GM12878 (cell line): ENCODE measurements at regions not wholly inside any gene's neighbourhood (a gene's known extent, or its start where the extent isn't known, plus 50 kb on each side); places are given as distances from the start of the nearest gene placed in this dataset.

ENCODE experiments used
- BCL11A ChIP-seq: IDR thresholded peaks from 2 replicates; pipeline ENCODE4 v1.6.1; 2011; ENCODE audit warnings: low read depth, low read length
- BMI1 ChIP-seq: fragments of 450-650 bp; IDR thresholded peaks from 2 replicates; pipeline ENCODE4 v1.6.1; 2016; ENCODE audit warnings: mild to moderate bottlenecking, moderate library complexity, borderline replicate concordance
- CUX1 ChIP-seq: IDR thresholded peaks from 2 replicates; pipeline ENCODE4 v1.6.1; 2012; ENCODE audit warnings: improper control_type of control experiment, low read depth, low read length; ENCODE audit not compliant: insufficient replicate concordance
- E4F1 ChIP-seq: fragments of 450-650 bp; IDR thresholded peaks from 2 replicates; pipeline ENCODE4 v1.6.1; 2018; ENCODE audit warnings: borderline replicate concordance, mild to moderate bottlenecking; ENCODE audit not compliant: partially characterized antibody
- GABPA ChIP-seq: IDR thresholded peaks from 2 replicates; pipeline ENCODE4 v1.6.1; 2014; ENCODE audit warnings: antibody characterized with exemption, low read depth, mild to moderate bottlenecking, inconsistent platforms
- IRF3 ChIP-seq: fragments of 450-650 bp; IDR thresholded peaks from 2 replicates; pipeline ENCODE4 v1.6.1; 2014; ENCODE audit warnings: mild to moderate bottlenecking
- NR2C2 ChIP-seq: IDR thresholded peaks from 2 replicates; pipeline ENCODE4 v1.6.1; 2011; ENCODE audit warnings: borderline replicate concordance, low read depth; ENCODE audit not compliant: control insufficient read depth, insufficient read length
- SMARCA5 ChIP-seq: fragments of 450-650 bp; IDR thresholded peaks from 2 replicates; pipeline ENCODE4 v1.6.1; 2017; ENCODE audit warnings: mild to moderate bottlenecking
- SPI1 ChIP-seq: IDR thresholded peaks from 2 replicates; pipeline ENCODE4 v1.6.1; 2011; ENCODE audit warnings: low read depth, mild to moderate bottlenecking, low read length, moderate library complexity, borderline replicate concordance; ENCODE audit not compliant: insufficient read depth
- SREBF2 ChIP-seq: IDR thresholded peaks from 2 replicates; pipeline ENCODE4 v1.6.1; 2012; ENCODE audit warnings: mild to moderate bottlenecking, low read length
- STAT3 ChIP-seq: IDR thresholded peaks from 2 replicates; pipeline ENCODE4 v1.6.1; 2011; ENCODE audit warnings: low read depth, low read length, improper control_type of control experiment
- SUPT20H ChIP-seq: IDR thresholded peaks from 2 replicates; pipeline ENCODE4 v1.6.1; 2011; ENCODE audit warnings: low read depth, mild to moderate bottlenecking, low read length, moderate library complexity, borderline replicate concordance; ENCODE audit not compliant: control insufficient read depth
- YY1 ChIP-seq: IDR thresholded peaks from 2 replicates; pipeline ENCODE4 v1.6.1; 2011; ENCODE audit warnings: low read depth, mild to moderate bottlenecking, low read length
- TF ChIP-seq, protein P1 (sequence below): fragments of 450-650 bp; formaldehyde crosslinking; IDR thresholded peaks from 2 replicates; pipeline ENCODE4 v1.5.0; 2022; ENCODE audit warnings: mild to moderate bottlenecking, missing genetic modification characterization

DNA sequence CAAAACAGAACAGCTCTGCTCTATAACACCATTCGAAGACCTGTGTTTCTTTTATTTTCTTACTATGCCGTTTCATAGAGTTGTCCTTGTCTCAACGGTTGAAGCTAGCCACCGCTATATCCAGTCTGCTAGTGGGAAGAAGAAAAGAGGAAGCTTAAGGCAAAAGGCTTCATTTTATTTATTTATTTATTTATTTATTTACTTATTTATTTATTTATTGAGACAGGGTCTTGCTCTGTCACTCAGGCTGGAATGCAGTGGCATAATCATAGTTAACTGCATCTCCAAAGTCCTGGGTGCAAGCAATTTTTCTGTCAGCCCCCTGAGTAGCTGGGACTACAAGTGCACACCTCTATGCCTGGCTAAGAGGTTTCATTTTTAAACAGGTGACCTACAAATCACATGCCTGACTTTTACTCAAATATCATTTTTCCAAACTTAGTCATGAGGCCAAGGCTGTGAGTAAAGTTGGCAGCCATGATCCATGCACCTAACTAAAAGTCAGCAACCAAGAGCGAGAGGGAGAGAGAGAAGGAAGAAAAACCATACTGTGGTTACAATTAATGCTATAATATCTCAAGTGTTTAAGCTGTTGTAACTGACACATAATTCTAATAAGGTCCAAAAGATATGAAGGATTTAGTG, 1305.3 kb upstream of the LRRTM3 start (continued):
- TF ChIP-seq E4F1 (no peak), GABPA (no peak), BCL11A (no peak), SMARCA5 (no peak), STAT3 (no peak), SREBF2 (no peak), SPI1 (no peak), NR2C2 (no peak), BMI1 (no peak), SUPT20H (no peak), CUX1 (no peak), IRF3 (no peak), YY1 (no peak)
- TF ChIP-seq, protein P1, sequence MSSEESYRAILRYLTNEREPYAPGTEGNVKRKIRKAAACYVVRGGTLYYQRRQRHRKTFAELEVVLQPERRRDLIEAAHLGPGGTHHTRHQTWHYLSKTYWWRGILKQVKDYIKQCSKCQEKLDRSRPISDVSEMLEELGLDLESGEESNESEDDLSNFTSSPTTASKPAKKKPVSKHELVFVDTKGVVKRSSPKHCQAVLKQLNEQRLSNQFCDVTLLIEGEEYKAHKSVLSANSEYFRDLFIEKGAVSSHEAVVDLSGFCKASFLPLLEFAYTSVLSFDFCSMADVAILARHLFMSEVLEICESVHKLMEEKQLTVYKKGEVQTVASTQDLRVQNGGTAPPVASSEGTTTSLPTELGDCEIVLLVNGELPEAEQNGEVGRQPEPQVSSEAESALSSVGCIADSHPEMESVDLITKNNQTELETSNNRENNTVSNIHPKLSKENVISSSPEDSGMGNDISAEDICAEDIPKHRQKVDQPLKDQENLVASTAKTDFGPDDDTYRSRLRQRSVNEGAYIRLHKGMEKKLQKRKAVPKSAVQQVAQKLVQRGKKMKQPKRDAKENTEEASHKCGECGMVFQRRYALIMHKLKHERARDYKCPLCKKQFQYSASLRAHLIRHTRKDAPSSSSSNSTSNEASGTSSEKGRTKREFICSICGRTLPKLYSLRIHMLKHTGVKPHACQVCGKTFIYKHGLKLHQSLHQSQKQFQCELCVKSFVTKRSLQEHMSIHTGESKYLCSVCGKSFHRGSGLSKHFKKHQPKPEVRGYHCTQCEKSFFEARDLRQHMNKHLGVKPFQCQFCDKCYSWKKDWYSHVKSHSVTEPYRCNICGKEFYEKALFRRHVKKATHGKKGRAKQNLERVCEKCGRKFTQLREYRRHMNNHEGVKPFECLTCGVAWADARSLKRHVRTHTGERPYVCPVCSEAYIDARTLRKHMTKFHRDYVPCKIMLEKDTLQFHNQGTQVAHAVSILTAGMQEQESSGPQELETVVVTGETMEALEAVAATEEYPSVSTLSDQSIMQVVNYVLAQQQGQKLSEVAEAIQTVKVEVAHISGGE (CRISPR knock-in tag), result no peak
